A549 (cell line): ENCODE measurements at regions not wholly inside any gene's neighbourhood (a gene's known extent, or its start where the extent isn't known, plus 50 kb on each side); places are given as distances from the start of the nearest gene placed in this dataset.

Experiments used
- ATAC-seq, 2 experiments: fragments of 200-7000 bp in 1 of 2; fragments of >200 bp in 1 of 2; cut with Nextera tagmentation in 1 of 2; cut with Tn5 transposase in 1 of 2; 3 replicates each; pipeline versions ENCODE4 v1.8.0 to v1.9.1; 2018 to 2020; ENCODE audit warnings: mild to moderate bottlenecking in 1 of 2, moderate library complexity in 1 of 2
- CTCF ChIA-PET: fragments of 300-600 bp; sonication (Branson Sonifier 250); formaldehyde crosslinking; extraction: SDS; loops from one replicate; lab custom pipeline; 2021; ENCODE audit warnings: antibody characterized with exemption, inconsistent platforms; lab: Yijun Ruan, JAX
- POLR2A ChIA-PET: fragments of 350-600 bp; formaldehyde crosslinking; extraction: SDS; loops from one replicate; lab custom pipeline; 2021; ENCODE audit warnings: antibody characterized with exemption, inconsistent platforms; lab: Yijun Ruan, JAX
- DNase-seq, 2 experiments: peaks; one replicate each; pipeline versions ENCODE4 v3.0.0 to v3.0.0-alpha.2; 2011 to 2016; ENCODE audit warnings: low read depth in 1 of 2, low spot score in 1 of 2
- FAIRE-seq: peaks from 2 replicates; lab custom pipeline; 2011; peaks lifted over from hg19 to GRCh38; lab: Jason Lieb, UNC
- H3K27ac ChIP-seq, 2 experiments: fragments of >200 bp; sonication (Bioruptor Twin); formaldehyde crosslinking; 3 replicates each; pipeline ENCODE4 v1.5.1; 2016 to 2017
- H3K4me1 ChIP-seq: fragments of >200 bp; sonication (Bioruptor Twin); formaldehyde crosslinking; 3 replicates; pipeline ENCODE4 v1.6.1; 2016
- H3K4me2 ChIP-seq: fragments of >200 bp; sonication (Bioruptor Twin); formaldehyde crosslinking; 3 replicates; pipeline ENCODE4 v1.6.1; 2016
- H3K4me3 ChIP-seq: fragments of >200 bp; sonication (Bioruptor Twin); formaldehyde crosslinking; 3 replicates; pipeline ENCODE4 v1.5.1; 2016
- H3K9me3 ChIP-seq: fragments of >200 bp; sonication (Bioruptor Twin); formaldehyde crosslinking; 3 replicates; pipeline ENCODE4 v1.6.1; 2016
- ATOH8 ChIP-seq: fragments of 250-450 bp; sonication (Bioruptor Pico); IDR thresholded peaks from 2 replicates; pipeline ENCODE4 v1.5.0; 2020; ENCODE audit warnings: low read depth, mild to moderate bottlenecking, moderate library complexity
- BHLHE40 ChIP-seq: IDR thresholded peaks from 2 replicates; pipeline ENCODE4 v1.6.1; 2012; ENCODE audit warnings: low read depth, low read length, inconsistent platforms
- CEBPB ChIP-seq, 2 experiments: fragments of >200 bp in 1 of 2; sonication (Bioruptor Twin) in 1 of 2; formaldehyde crosslinking in 1 of 2; IDR thresholded peaks; 2 replicates each; pipeline ENCODE4 v1.6.1; 2012 to 2016
- E2F6 ChIP-seq: IDR thresholded peaks from 2 replicates; pipeline ENCODE4 v1.6.1; 2012; ENCODE audit warnings: low read depth, borderline replicate concordance
- EHF ChIP-seq: fragments of 250-450 bp; sonication (Bioruptor Pico); IDR thresholded peaks from 2 replicates; pipeline ENCODE4 v1.5.0; 2020; ENCODE audit warnings: mild to moderate bottlenecking
- EHMT2 ChIP-seq: fragments of 200-600 bp; sonication (generic); IDR thresholded peaks from 2 replicates; pipeline ENCODE4 v1.6.1; 2016; ENCODE audit warnings: antibody characterized with exemption, low read depth, mild to moderate bottlenecking, moderate library complexity
- ELK1 ChIP-seq: fragments of 150-350 bp; IDR thresholded peaks from 2 replicates; pipeline ENCODE4 v1.6.1; 2014; ENCODE audit warnings: low read depth, mild to moderate bottlenecking, low read length
- ESRRA ChIP-seq: fragments of 150-350 bp; IDR thresholded peaks from 2 replicates; pipeline ENCODE4 v1.6.1; 2014; ENCODE audit warnings: mild to moderate bottlenecking, low read length, borderline replicate concordance
- FOSB ChIP-seq: fragments of 250-450 bp; sonication (Bioruptor Pico); IDR thresholded peaks from 2 replicates; pipeline ENCODE4 v1.5.0; 2020; ENCODE audit warnings: mild to moderate bottlenecking, moderate library complexity
- HEYL ChIP-seq: fragments of 250-450 bp; sonication (Bioruptor Pico); IDR thresholded peaks from 2 replicates; pipeline ENCODE4 v1.8.0; 2021; ENCODE audit warnings: mild to moderate bottlenecking, moderate library complexity
- HMGXB4 ChIP-seq: fragments of 250-450 bp; sonication (Bioruptor Pico); IDR thresholded peaks from 2 replicates; pipeline ENCODE4 v1.5.0; 2021; ENCODE audit warnings: mild to moderate bottlenecking, moderate library complexity, borderline replicate concordance
- HOXB13 ChIP-seq: fragments of 250-450 bp; sonication (Bioruptor Pico); IDR thresholded peaks from 2 replicates; pipeline ENCODE4 v1.5.0; 2020; ENCODE audit warnings: low read depth, mild to moderate bottlenecking, moderate library complexity
- MAX ChIP-seq: IDR thresholded peaks from 2 replicates; pipeline ENCODE4 v1.6.1; 2012
- NFE2L2 ChIP-seq: fragments of 150-350 bp; conservative IDR thresholded peaks from 2 replicates; pipeline ENCODE4 v1.6.1; 2014; ENCODE audit warnings: low read length
- NPAS2 ChIP-seq: fragments of 250-450 bp; sonication (Bioruptor Pico); IDR thresholded peaks from 2 replicates; pipeline ENCODE4 v1.8.0; 2022; ENCODE audit warnings: mild to moderate bottlenecking, moderate library complexity, borderline replicate concordance
- RAD21 ChIP-seq, 2 experiments: fragments of >200 bp in 1 of 2; sonication (Bioruptor Twin) in 1 of 2; formaldehyde crosslinking in 1 of 2; IDR thresholded peaks in 1 of 2; conservative IDR thresholded peaks in 1 of 2; 2 replicates in 1 of 2; 3 replicates in 1 of 2; pipeline ENCODE4 v1.6.1; 2012 to 2018; ENCODE audit warnings: inconsistent platforms in 1 of 2
- RCOR1 ChIP-seq: fragments of 150-350 bp; IDR thresholded peaks from 2 replicates; pipeline ENCODE4 v1.6.1; 2014; ENCODE audit warnings: antibody characterized with exemption, low read length, low read depth
- RNF2 ChIP-seq: fragments of 200-600 bp; sonication (generic); IDR thresholded peaks from 2 replicates; pipeline ENCODE4 v1.6.1; 2016; ENCODE audit warnings: low read depth, mild to moderate bottlenecking, antibody characterized with exemption, moderate library complexity, borderline replicate concordance
- USF2 ChIP-seq: fragments of 450-650 bp; IDR thresholded peaks from 2 replicates; pipeline ENCODE4 v1.6.1; 2014; ENCODE audit warnings: antibody characterized with exemption
- ZFP36 ChIP-seq: fragments of 450-650 bp; IDR thresholded peaks from 2 replicates; pipeline ENCODE4 v1.6.1; 2014; ENCODE audit warnings: borderline replicate concordance; ENCODE audit not compliant: partially characterized antibody
- WGBS: methylation state at CpG from one replicate; pipeline ENCODE4 v1.1.6; 2017; ENCODE audit errors: missing lambda C conversion rate; 5-methylcytosine and 5-hydroxymethylcytosine counted together

- POLR2A ChIA-PET: interaction anchor here (0.5 kb wide), 1 partner anchor 20 kb away, joined by 3 read pairs; no protein-coding TSS in a partner anchor
- WGBS: 78% methylated on average over 7 of the region's 8 CpGs
- Histone ChIP-seq H3K4me2 (no peak overlapping the region), H3K27ac (no peak overlapping the region), H3K9me3 (no peaks in the 10 kb centered on the region), H3K4me1 (no peaks in the 10 kb centered on the region), H3K4me3 (no peak overlapping the region)
- DNase-seq (no peak), ATAC-seq (no peak), FAIRE-seq (no peak)
- CTCF ChIA-PET: interaction anchor here (1.0 to 2.1 kb wide), 3 partner anchors 13 to 150 kb away, joined by 3 to 5 read pairs (median 3); no protein-coding TSS in a partner anchor
- TF ChIP-seq ESRRA (no peak), HEYL (no peak), BHLHE40 (no peak), RNF2 (no peak), EHMT2 (no peak), EHF (CRISPR knock-in tag) (no peak), FOSB (CRISPR knock-in tag) (no peak)
Measured at GRCh38 chr17:36825521-36825920, 111.8 kb upstream of the LHX1 start.

GRCh38 chr17:36825951-36826350 is 111.3 kb upstream of the LHX1 start:
- ChIA-PET POLR2A (interaction anchor here (0.5 kb wide), 1 partner anchor 19 kb away, joined by 3 read pairs; no protein-coding TSS in a partner anchor), CTCF (interaction anchor here (1.4 to 2.1 kb wide), 2 partner anchors 14 to 70 kb away, joined by 3 to 5 read pairs; no protein-coding TSS in a partner anchor)
- WGBS: 74% methylated on average over 9 of the region's 9 CpGs
- H3K4me1 ChIP-seq: no peaks in the 10 kb centered on the region
- no peaks in the 10 kb centered on the region for H3K9me3 ChIP-seq
- ATAC-seq (no peak), FAIRE-seq (no peak), DNase-seq (no peak)
- TF ChIP-seq NPAS2 (no peak), ATOH8 (CRISPR knock-in tag) (no peak), MAX (no peak), E2F6 (no peak), ELK1 (no peak), RAD21 (conservative IDR thresholded peaks at IDR 0.05 in 1 of 2, IDR thresholded peaks at IDR 0.05 in 1 of 2) (no peak)
- H3K4me3 ChIP-seq: no peak overlapping the region
- no peak overlapping the region for H3K4me2 ChIP-seq
- no peak overlapping the region for H3K27ac ChIP-seq

- no peak for DNase-seq
- H3K27ac ChIP-seq: no peak overlapping the region
- no peak overlapping the region for H3K4me2 ChIP-seq
- ChIA-PET POLR2A (no interaction called here), CTCF (no interaction called here)
- no peak overlapping the region for H3K4me3 ChIP-seq
- no peak for FAIRE-seq
- no peaks in the 10 kb centered on the region for H3K9me3 ChIP-seq
- no peak for TF ChIP-seq HOXB13
- no peak for TF ChIP-seq HEYL
- no peak for TF ChIP-seq HMGXB4 (CRISPR knock-in tag)
- TF ChIP-seq RCOR1: no peak
- TF ChIP-seq CEBPB (IDR thresholded peaks at IDR 0.05): no peak
- TF ChIP-seq BHLHE40: no peak
- TF ChIP-seq NFE2L2: no peak
- TF ChIP-seq USF2: no peak
- TF ChIP-seq ZFP36: no peak
- H3K4me1 ChIP-seq: no peaks in the 10 kb centered on the region
- no peak for ATAC-seq
- WGBS: 78% methylated on average over 10 of the region's 10 CpGs
Measured at GRCh38 chr17:36827081-36827480, 110.2 kb upstream of the LHX1 start.
